SK-N-SH treated with all-trans-retinoic acid at 6 μM for 48 hours (cell line): ENCODE measurements at regions not wholly inside any gene's neighbourhood (a gene's known extent, or its start where the extent isn't known, plus 50 kb on each side); places are given as distances from the start of the nearest gene placed in this dataset.

Experiments
- BACH2 ChIP-seq: fragments of 250-450 bp; sonication (Bioruptor Pico); IDR thresholded peaks from 2 replicates; pipeline ENCODE4 v1.9.0; 2021; ENCODE audit warnings: mild to moderate bottlenecking, borderline replicate concordance
- ISL1 ChIP-seq: fragments of 250-450 bp; sonication (Bioruptor Pico); IDR thresholded peaks from 2 replicates; pipeline ENCODE4 v2.1.2; 2022; ENCODE audit warnings: mild to moderate bottlenecking, moderate library complexity
- PATZ1 ChIP-seq: fragments of 250-450 bp; sonication (Bioruptor Pico); IDR thresholded peaks from 2 replicates; pipeline ENCODE4 v1.8.0; 2020; ENCODE audit warnings: mild to moderate bottlenecking, moderate library complexity, borderline replicate concordance
- PPARA ChIP-seq: fragments of 250-450 bp; sonication (Bioruptor Pico); IDR thresholded peaks from 2 replicates; pipeline ENCODE4 v1.5.0; 2020; ENCODE audit warnings: mild to moderate bottlenecking, borderline replicate concordance
- RARB ChIP-seq: fragments of 250-450 bp; sonication (Bioruptor Pico); IDR thresholded peaks from 2 replicates; pipeline ENCODE4 v1.8.0; 2021; ENCODE audit warnings: mild to moderate bottlenecking, moderate library complexity
- ZFP30 ChIP-seq: fragments of 450-650 bp; formaldehyde crosslinking; IDR thresholded peaks from 2 replicates; pipeline ENCODE4 v1.5.0; 2022; ENCODE audit warnings: mild to moderate bottlenecking, moderate library complexity
- ZNF70 ChIP-seq: fragments of 450-650 bp; formaldehyde crosslinking; IDR thresholded peaks from 2 replicates; pipeline ENCODE4 v1.5.0; 2020; ENCODE audit warnings: mild to moderate bottlenecking, moderate library complexity
- ZNF8 ChIP-seq: fragments of 450-650 bp; formaldehyde crosslinking; IDR thresholded peaks from 2 replicates; pipeline ENCODE4 v1.5.0; 2020; ENCODE audit warnings: mild to moderate bottlenecking, moderate library complexity

DNA sequence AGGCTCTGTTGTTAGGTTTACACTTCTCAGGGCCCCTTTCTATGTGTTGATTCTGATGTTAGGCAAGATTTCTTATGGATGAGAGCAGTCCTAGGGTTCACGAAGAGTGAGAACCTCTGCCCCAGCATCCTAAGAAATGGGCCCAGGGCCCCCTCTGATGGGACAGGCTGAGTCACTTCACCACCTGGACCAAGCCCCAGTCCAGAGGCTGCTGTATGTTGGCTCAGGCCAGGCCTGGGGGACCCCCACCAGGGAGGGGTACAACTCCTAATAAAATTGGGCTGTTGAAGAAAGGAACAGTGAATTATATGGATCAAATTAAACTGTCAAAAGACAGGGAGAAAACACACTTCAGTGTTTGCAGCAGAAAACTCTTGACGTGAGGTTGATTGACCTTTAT lies 365.9 kb upstream of the HS6ST1 start:
- TF ChIP-seq ZNF8 (CRISPR knock-in tag) (no peak), PPARA (no peak), RARB (CRISPR knock-in tag) (no peak), BACH2 (no peak), PATZ1 (CRISPR knock-in tag) (no peak), ZFP30 (CRISPR knock-in tag) (no peak), ZNF70 (no peak), ISL1 (CRISPR knock-in tag) (no peak)
